Lung microvascular endothelial cell (primary cell): ENCODE measurements at regions not wholly inside any gene's neighbourhood (a gene's known extent, or its start where the extent isn't known, plus 50 kb on each side); places are given as distances from the start of the nearest gene placed in this dataset.

ENCODE experiments used
- DNase-seq, 2 donors: peaks; one replicate each; pipeline versions ENCODE4 v3.0.0 to v3.0.0-alpha.2; 2010; ENCODE audit warnings: low read depth in 2 of 2

DNA sequence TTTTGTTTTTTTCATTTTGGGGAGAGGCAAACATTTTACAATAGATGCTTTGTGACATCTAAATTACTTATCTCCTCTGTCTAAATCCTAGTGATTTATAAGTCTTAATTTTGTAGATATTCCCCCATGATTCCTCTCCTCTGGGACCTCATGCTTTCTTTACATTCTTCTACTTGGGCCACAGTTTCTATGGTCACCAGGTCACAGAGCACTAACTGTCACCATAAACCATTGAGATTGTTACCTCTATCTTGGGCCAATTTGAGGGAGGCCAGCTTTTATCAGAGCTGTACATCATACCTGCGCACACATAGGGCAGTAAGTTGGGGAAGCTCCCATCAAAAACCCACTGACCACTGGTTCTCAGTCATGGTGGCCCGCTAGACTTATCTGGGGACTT is 582.1 kb upstream of the SALL1 start:
- no peak for DNase-seq

DNA sequence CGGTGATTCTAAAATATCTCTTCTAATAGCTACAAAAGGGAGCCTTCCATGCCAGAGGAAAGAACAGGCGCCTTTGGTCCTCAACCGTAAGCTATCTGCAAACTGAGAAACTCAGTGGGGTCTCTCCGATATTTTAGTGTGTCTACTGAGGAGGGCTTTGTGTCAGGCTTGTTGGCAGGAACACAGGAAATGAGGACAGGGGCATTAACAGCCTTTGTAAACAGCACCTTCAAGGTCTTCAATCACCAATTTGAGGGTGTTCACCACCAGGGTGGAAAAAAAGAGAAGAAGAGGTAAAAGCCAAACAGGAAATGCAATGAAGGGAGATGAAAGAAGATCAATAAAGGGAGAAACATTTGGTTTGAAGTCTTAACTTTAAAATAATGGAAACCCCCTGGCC is 580.1 kb upstream of the SALL1 start:
- DNase-seq = no peak

DNA sequence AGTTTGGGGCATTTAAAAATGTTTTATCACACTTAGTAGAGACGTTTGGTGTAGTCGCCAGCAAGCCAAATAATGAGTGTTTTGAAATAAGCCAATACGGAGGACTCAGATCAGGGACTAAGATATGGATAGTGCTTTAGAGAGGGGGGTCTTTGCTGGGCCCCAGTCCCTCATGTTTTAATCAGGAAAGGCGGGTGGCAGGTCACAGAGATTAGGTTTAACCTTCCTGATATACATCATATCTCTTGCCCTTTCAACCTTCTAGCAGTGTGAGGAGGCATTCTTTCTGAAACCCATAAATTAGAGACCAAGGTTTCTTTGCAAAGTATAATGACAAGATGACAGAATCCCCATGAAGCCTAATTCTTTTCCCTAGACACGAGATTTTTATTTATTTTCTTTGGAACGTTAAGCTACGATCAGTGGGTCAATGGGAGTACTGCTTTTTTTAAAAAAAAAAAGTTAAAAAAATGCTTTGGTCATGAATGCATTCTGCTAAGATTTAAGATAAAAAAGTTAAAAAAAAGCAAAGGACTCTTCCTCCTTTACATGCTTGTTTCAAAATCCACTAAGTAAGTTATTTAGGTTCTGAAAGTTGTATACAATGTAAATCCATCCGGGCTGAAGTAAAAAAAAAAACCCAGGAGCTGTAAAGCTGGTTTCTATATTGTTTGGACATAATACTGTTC is 572.1 kb upstream of the SALL1 start:
- no peak for DNase-seq

DNA sequence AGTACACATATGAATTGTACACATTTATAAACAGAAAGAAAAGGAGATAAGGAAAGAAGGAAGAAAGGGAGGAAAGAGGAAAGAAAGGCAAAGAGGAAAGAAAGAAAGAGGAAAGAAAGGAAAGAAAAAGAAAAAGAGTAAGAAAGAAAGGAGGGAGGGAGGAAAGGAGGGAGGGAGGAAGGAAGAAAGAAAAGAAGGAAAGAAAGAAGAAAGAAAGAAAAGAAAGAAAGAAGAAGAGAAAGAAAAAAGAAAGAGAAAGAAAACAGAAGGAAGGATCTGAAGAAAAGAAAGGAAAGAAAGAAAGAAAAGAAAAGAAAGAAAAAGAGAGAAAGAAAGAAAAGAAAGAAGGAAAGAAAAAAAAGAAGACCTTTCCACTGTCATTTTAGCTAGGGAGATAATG is 571.4 kb upstream of the SALL1 start:
- DNase-seq = no peak

DNA sequence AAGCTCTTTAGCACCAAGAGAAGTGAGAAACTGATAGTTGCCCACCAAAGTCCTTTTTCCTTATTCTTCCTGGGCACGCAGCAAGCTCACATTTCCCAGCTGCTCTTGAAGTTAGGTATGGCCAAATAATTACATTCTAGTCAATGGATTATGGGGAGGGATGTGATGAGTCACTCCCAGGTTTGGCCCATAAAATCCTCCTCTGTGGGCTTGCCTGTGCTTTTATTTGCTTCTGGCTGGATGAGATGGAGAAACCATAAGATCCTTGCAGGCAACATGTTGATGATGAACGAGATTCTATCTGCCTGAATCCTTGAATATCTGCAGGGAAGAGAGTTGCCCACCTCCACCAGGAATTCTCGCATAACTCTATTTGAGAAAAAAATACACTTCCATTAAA is 568.3 kb upstream of the SALL1 start:
- DNase-seq = no peak

DNA sequence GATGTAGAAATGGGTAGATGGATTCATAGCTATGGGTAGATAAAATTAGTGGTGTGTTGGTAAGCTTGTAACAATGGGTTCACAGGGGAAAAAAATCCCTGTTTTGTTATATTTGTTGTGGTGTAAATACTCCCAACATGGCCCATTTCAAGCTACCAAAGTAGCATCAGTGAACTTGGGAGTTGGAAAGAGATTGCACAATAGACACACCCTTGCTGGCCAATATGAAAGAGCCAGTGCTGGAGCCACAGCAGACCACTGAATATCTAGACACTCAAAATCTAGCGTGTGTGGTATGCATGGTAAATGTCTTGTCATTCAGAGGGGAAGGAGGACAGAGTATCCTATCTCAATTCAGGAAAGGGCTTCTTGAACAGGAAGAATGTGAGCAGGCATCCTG is 565.1 kb upstream of the SALL1 start:
- no peak for DNase-seq

DNA sequence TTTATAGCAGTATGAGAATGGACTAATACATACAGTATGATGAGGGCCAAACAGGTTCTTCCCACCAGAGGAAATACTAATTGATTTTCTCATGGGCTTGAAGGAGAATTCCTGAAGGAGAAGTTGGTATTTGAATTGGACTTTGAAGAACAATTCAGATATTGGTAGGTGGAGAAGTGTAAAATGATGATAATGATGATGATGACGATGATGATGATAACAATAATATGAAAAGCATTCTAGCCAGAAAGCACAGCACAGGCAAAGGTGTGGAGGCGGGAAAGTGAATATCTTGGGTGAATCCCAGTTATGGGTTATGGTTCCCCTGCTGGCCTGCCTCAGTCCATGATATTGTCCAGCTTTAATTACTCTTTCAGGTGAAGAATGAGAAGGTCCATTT is 562.4 kb upstream of the SALL1 start:
- no peak for DNase-seq

DNA sequence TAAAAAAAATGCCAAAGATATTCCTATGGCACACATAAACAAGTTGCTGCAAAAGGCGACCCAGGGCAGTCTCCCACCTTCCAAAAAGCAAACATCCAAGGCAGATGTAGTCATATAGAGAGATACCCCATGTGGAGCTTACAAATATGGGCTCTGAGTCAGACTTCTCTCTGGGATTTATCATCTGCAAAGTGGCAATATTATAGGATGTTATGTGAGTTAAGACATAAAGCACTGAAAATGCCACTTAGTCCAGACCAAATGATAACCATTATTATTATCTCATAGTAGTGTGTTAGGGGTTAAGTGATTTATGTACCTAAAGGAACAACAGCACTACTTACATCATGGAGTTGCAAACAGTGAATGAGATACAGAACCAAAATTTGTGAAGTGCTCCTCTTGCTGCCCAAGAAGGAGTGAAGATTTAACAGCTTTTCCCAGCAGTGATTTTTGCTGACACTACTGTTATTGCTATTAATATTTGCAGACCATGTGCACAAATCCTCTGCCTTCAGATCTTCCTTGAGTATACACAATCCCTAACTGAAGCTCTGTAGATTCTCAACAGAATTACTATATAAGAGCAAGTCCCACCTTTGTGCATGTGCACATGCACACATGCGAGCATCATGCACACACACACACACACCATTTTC is 560.0 kb upstream of the SALL1 start:
- DNase-seq = no peak

DNA sequence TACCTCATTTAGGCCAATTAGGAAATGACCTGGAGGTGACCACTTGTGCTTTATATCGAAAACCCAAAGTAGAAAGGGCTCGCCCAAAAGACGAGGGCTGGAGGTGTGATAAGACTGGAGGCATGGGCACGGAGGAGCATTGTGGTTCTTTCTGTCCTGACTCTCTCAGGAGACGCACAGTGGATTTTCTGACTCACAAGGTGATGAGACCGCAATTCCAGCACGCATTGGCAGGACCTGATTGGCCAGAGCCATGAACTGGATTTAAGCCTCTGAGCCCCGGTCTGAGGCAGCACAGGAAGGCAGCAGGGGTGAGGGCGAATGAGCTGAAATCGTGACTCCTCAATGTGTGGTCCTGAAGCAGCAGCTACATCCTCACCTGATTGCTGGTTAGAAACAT is 559.1 kb upstream of the SALL1 start:
- no peak for DNase-seq

DNA sequence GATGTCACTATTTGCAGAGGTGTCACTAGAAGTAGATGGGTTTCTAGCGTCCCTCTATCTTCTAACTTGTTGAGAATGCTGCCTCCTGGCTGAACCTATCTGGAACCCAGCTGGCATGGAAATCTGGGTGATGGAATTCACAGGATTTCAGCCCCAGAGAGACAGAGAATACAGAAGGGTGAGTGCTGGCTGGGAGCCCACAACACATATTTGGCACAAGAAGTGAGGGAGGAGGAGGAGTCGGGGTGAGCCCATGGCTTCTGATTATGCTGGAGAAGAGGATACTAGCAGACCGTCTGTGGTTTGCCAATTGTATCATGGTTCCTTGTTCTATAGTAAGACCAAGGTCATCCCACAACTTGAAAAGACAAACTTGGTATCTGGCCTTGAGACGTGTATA is 557.8 kb upstream of the SALL1 start:
- DNase-seq = no peak

DNA sequence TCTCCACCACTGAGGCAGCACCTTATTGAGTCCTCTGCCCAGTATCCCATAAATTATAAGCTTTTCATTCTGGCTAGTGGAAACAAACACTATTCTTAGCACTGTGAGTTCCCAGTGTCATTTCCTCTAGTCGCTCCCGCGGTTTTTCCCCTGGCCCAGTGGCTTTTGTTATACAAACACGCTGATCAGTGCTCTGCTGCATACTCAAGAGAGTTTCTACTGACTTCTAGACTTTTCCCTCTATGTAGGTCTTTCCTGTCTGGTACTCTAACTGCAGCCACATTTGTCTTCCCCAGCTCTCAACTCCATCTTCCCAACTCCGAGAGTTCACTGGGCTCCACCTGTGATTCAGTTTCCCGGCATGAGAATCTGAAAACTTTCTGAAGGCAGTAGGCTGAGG is 556.6 kb upstream of the SALL1 start:
- DNase-seq = no peak

DNA sequence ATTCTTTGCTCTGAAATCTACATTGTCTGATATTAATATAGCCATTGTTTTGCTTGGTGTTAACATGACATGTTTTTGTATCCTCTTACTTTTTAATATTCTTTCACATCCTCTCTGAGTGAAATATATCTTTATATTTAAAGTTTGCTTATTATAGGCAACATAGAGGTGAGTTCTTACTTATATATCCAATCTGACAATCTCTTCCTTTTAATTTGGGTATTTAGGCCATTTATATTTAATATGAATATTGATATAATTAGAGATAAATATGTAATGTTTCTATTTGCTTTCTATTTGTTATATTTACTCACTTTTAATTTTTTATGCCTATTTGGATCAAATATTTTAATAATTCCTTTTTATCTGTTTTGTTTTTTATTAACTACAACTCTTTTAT is 554.1 kb upstream of the SALL1 start:
- DNase-seq = no peak

DNA sequence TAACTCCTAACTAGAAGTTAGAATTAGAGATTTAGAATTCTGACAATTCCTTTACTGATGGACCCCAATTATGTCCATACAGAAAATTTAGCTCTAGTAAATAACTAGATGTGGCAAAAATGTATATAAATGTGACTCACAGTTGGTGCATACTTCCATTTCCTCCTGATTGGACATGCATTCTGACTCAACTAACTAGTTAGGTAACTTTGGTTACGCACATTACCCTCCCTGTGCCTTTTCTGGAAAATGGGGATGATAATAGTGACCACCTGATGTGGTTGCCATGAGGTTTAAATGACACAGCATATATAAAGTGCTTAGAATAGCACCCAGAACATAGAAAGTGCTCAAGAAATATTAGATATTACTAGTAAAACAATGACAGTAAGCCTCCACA is 550.0 kb upstream of the SALL1 start:
- no peak for DNase-seq

DNA sequence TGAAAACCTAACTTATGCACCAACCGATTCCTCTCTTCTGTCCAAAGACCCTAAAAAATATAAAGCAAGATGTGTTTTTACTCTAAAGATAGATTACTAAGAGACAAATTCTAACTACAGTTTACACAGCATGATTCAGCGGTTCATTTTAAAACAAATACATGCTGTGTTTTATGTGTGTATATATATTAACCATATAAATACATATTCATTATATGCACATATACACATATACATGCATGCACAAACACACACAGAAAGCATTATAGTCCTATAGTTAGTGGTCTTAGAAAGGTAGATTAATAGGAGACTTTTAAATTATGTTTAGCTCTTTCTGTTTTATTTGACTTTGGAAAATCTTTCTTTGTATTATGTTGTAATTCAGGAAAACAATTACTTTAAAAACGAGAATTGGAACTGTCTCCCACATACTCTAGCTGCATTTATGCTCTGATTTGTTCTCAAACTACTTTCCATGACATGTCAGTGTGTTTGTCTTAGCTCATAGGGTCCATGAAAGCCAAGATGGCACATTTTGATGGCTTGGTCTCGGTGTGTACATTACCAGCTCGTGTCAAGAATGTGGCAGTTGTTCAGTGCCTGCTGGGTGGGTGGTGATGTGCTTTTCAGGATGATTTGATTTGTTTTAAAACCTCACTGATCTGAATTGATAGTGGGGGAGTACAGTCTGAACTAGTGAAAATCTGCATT is 548.8 kb upstream of the SALL1 start:
- DNase-seq = no peak

DNA sequence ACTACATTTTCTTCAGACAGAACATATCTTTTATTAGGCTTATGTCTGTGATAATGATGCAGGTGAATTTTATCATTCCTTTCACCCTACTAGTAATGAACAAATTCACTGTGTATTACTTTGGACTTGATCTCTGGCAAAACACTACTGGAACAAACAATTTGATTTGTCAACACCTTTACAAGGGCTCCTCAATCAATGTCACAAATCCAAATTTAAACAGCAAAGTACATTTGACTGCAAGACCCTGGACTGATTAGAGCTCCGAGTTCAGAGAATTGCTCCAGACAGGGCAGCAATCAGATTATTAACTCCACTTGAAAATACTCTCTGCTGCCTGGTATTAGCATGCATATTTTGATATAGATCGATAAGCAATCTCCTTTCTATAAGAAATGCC is 547.6 kb upstream of the SALL1 start:
- DNase-seq = no peak

DNA sequence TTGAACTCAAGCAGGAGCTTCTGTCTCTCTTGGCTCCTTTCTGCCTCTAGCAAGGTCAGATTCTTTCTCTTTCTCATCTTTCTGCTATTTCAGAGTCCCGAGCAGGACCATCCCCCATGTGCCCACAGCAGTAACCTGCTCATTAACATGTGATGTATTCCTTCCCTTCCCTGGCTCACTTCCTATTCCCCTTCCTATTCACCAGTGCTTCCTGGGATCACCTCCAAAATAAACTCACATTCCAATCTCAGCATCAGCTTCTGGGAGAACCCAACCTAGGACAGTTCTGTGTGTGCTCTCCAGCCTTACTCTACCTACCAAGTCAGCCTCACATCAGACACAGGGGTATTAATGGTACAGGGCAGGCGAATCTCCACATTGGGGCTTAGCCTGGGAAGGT is 546.4 kb upstream of the SALL1 start:
- DNase-seq = no peak

DNA sequence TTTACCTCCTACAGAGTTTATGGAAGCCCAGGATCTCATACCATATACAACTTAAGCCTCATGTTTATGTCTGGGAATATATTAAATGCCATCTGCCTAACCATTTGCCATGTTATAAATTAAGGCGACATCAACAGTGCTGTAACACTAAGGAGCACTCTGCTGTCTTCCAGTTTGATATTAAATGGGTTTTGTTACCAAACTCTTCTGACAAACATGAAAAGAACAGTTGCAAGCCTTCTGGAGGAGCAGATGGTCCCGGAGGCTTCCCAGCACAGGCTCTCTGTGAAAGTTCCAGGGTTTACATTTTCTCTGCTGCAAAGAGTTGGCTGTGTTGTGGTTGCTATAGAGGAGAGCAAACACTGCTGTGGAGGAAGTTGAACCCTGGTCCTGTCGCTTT is 545.3 kb upstream of the SALL1 start:
- DNase-seq = no peak

DNA sequence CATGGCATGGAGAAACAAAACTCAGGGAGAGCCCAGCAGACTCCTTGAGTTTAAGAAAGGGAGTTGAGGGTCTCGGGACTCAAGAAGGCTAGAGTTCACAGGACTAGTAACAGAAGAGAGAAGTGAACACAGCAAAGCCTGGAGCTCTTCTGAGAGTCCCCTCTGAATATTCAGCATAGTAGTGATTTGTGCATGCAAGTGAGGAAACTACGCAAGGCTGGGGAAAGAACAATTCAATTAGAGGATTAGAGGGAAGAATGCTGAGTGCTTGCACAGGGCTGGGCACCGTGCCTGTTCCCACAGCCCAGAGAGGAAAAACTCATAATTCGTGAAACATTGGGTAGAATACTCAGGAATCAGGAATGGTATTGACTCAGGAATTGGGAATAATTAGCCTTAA is 540.0 kb upstream of the SALL1 start:
- DNase-seq = no peak

DNA sequence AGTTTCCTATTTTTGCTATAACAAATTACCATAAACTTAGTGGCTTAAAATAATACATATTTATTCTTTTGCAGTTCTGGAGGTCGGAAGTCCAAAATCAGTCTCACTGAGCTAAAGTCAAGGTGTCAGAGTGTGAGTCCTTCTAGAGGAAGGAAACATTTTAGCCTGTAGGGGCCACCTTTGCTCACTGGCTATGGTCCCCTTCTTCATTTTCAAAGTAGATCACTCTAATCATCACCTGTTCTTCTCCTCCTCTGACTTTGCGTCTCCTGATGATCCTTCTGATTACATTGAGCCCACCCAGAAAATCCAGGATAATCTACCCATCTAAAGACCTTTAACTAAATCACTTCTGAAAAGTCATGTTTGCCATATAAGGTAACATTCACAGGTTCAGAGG is 534.4 kb upstream of the SALL1 start:
- DNase-seq = no peak

DNA sequence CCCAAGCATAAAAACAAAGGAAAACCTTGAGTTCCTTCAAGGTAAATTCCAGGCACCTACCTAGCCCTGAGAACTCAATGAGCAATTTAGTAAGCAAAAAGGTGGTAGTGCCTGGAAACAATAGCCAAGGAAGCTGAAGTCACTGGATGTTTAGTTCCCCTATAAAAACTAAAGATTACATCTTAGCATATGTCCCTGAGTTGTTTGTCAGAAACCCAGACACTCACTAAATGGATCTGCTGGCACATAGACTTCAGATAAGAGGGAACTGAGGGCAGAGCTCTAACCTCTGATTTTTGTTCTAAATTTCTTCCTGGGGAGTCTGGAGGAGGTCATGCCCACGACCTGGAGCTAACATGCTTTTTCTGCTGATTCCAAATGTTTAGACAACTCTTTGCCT is 532.8 kb upstream of the SALL1 start:
- no peak for DNase-seq

DNA sequence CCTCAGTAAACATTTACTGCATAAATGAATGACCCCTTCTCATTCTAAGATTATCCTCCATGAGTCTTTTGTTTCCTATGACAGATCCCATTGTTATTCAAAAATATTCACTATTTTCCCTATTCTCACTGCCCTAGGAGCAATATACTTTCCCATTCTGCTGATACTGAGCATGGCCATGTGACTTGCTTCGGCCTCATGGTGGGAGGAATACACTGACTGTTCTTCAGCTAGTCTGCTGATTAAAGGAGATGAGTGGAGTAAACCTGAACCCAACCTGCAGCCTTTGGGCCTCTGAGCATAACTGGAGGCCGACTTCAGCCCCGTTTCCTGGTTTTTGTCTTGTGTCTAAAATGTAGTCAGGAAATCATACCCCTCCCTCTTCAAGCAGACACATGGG is 531.8 kb upstream of the SALL1 start:
- no peak for DNase-seq

DNA sequence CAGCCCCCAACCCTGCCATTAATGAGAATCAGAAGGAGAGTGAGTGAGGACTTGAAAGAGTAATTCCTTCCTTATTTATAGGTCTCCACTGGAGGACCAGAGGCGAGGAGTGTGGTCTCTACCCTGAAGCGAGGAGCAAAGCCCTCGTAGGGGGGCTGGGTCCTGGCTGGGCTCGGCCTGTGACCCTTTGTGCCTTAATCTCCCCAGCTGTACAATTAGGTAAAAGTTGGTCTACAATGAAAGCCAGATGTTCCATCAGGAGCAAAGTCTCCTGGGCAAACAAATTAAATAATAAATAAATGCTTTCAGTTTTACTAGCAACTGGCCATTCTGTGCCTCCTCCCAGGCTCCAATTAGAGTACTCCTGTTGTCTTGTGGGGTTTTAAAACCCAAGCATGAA is 523.5 kb upstream of the SALL1 start:
- DNase-seq = no peak

DNA sequence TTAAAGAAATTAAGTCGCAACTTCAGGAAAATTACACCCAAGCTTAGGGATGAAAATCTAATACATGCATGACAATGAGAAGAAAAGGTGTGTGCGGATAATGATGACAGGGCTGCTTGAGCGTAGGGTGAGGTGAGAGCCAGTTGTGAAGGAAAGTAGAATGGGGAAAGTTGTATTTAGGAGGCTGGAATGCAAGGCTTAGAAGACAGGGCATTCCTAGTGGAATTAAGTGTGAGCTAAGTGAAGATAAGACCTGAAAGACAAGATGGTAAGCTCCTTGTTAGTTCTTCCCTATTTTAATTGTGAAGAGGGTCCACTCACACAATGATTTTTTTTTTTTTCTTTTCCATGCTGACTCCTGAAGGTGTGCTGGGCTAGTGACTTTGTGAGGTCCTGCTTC is 519.5 kb upstream of the SALL1 start:
- no peak for DNase-seq
